ENCODE measurements at regions not wholly inside any gene's neighbourhood (a gene's known extent, or its start where the extent isn't known, plus 50 kb on each side); places are given as distances from the start of the nearest gene placed in this dataset.

DNA sequence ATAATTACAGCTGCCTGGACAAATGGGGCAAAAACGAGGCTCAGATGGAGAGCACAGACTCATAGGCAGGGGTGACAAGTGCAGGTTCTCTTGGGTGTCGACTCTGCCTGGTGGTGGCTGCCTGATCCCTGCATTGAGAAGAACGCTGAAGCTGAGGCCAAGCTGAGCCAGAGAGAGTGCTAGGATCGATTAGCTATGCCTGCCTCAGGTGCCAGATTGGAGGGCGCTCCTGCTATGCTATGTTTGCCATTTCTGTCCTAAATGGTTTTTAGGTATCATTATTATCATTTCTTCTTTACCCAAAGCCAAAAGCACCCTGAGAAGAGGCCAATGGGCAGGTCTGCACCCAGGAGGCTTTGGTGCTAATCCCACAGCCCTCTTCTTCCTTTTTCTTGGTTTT, 53.9 kb upstream of the SLC6A11 start:
- no peak overlapping the region for H3K4me3 ChIP-seq
- TF ChIP-seq FOXP2 (optimal IDR thresholded peaks at IDR 0.05; ENCODE audit: control extremely low read depth, extremely low read length, insufficient read depth) (no peak), POLR2AphosphoS5 (IDR thresholded peaks at IDR 0.05; ENCODE audit: borderline replicate concordance, low read depth, low read length) (no peak), EZH2 (IDR thresholded peaks at IDR 0.05) (no peak)
- DNase-seq (ENCODE audit: low read depth, low spot score) = no peak

DNA sequence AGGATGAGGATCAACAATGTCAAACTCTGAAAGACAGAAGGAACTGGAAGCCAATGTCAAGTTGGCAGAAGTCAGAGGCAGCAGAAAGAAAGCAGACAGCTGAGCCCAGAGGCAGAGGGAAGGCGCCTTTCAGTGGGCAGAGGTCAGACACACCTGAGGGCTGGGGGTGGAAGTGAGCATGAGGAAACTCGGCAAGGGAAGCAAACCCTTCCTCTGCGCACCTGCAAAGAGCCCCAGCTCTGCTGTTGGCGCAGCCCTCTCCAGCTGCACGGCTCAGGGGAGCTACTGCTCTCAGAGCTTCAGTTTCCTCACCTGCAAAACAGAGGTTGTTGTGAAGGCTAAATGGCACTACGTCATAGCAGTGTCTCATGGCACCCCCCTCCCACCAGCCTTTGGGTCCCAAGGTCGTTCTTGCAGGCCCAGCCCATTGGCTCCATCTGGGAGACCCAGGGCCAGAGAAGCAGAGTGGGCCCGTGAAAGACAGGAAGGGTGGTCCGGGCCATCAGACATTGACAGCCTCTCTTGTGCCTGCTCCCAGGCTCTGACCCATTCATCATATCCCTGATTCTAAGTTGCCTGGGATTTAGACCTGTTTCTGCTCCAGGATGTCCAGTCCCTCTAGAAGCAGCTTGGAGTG, 53.3 kb upstream of the SLC6A11 start:
- no peak overlapping the region for H3K9ac ChIP-seq (ENCODE audit: insufficient read length)
- no peak for DNase-seq (ENCODE audit: low read depth, low spot score)
- no peak overlapping the region for H3K4me3 ChIP-seq
- no peaks in the 10 kb centered on the region for H3K9me3 ChIP-seq (ENCODE audit: low read depth, low read length)
- TF ChIP-seq POLR2AphosphoS5 (IDR thresholded peaks at IDR 0.05; ENCODE audit: borderline replicate concordance, low read depth, low read length) (no peak), FOXP2 (optimal IDR thresholded peaks at IDR 0.05; ENCODE audit: control extremely low read depth, extremely low read length, insufficient read depth) (no peak), EZH2 (IDR thresholded peaks at IDR 0.05) (no peak)
- no peaks in the 10 kb centered on the region for H3K36me3 ChIP-seq (ENCODE audit: insufficient read depth, low read length)
- no peak overlapping the region for H3K27ac ChIP-seq

More for the DNA sequence above, 53.9 kb upstream of the SLC6A11 start:
- H3K36me3 ChIP-seq (ENCODE audit: insufficient read depth, low read length) = no peaks in the 10 kb centered on the region
- H3K27ac ChIP-seq = no peak overlapping the region
- no peaks in the 10 kb centered on the region for H3K9me3 ChIP-seq (ENCODE audit: low read depth, low read length)
- H3K9ac ChIP-seq (ENCODE audit: insufficient read length) = no peak overlapping the region

GRCh38 chr3:10763248-10763620, 52.8 kb upstream of the SLC6A11 start:
- TF ChIP-seq POLR2AphosphoS5 (IDR thresholded peaks at IDR 0.05; ENCODE audit: borderline replicate concordance, low read depth, low read length) = no peak
- no peak for TF ChIP-seq EZH2 (IDR thresholded peaks at IDR 0.05)
- no peak for TF ChIP-seq FOXP2 (optimal IDR thresholded peaks at IDR 0.05; ENCODE audit: control extremely low read depth, extremely low read length, insufficient read depth)
- no peak overlapping the region for H3K27ac ChIP-seq
- H3K4me3 ChIP-seq = no peak overlapping the region
- H3K36me3 ChIP-seq (ENCODE audit: insufficient read depth, low read length) = no peaks in the 10 kb centered on the region
- DNase-seq (ENCODE audit: low read depth, low spot score) = no peak
- no peak overlapping the region for H3K9ac ChIP-seq (ENCODE audit: insufficient read length)
- H3K9me3 ChIP-seq (ENCODE audit: low read depth, low read length) = no peaks in the 10 kb centered on the region

DNA sequence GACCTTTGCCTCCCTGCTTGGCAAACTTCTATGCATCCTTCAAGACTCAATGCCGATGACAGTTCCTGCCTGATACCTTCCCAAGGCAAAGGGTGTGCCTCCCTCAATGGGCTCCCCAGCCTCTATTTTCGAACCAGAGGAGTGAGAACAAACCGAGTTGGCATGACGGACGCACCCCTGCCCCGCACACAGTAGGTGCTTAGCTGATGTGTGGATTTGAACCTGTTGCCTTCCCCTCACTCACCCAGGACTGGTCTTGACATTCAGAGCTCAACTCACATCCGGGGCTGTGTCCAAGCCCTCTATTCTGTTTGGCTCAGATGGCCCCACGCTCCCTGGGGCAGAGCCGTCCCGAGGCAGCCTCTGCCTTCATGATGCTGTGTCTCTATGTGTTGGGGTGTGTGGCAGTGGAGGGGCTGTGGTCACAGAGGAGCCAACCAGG, 52.2 kb upstream of the SLC6A11 start:
- TF ChIP-seq FOXP2 (optimal IDR thresholded peaks at IDR 0.05; ENCODE audit: control extremely low read depth, extremely low read length, insufficient read depth) (no peak), POLR2AphosphoS5 (IDR thresholded peaks at IDR 0.05; ENCODE audit: borderline replicate concordance, low read depth, low read length) (no peak), EZH2 (IDR thresholded peaks at IDR 0.05) (no peak)
- Histone ChIP-seq H3K9me3 (ENCODE audit: low read depth, low read length) (no peaks in the 10 kb centered on the region), H3K36me3 (ENCODE audit: insufficient read depth, low read length) (no peaks in the 10 kb centered on the region), H3K27ac (no peak overlapping the region), H3K4me3 (no peak overlapping the region), H3K9ac (ENCODE audit: insufficient read length) (no peak overlapping the region)
- DNase-seq (ENCODE audit: low read depth, low spot score) = no peak

GRCh38 chr3:10764259-10765051, 51.6 kb upstream of the SLC6A11 start:
- no peak for DNase-seq (ENCODE audit: low read depth, low spot score)
- no peaks in the 10 kb centered on the region for H3K36me3 ChIP-seq (ENCODE audit: insufficient read depth, low read length)

DNA sequence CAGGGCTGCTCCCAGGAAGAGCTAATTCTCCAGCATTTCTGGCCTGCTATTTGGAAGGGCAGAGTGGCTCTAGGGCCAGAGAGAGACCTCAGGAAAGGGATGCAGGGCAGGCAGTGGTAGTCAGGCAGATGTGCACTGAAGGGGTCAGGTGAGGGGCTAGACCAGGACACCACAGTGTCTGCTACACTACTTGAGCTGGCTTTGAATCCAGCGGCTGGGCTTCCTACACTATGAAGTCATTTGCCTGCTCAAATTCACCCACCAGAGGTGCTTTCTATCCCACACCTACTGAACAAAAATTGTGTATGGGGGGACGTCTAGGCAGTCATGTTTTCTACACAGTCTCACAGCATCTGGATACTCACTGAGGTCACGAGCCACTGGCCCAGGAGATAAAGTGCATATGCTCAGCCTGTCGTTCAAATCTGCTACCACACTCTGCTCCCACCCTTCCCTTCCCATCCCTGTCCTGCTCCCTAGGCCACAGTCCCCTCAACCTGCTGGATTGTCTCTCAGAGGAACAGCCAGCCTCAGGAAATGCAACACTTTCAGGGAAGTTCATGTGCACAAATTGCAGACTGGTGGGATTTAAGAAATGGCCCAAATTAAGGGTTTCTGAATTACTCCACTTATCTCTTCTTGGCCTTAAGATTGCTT, 49.9 kb upstream of the SLC6A11 start:
- no peak for TF ChIP-seq POLR2AphosphoS5 (IDR thresholded peaks at IDR 0.05; ENCODE audit: borderline replicate concordance, low read depth, low read length)
- no peak for TF ChIP-seq EZH2 (IDR thresholded peaks at IDR 0.05)
- no peak for TF ChIP-seq FOXP2 (optimal IDR thresholded peaks at IDR 0.05; ENCODE audit: control extremely low read depth, extremely low read length, insufficient read depth)
- Histone ChIP-seq H3K9me3 (ENCODE audit: low read depth, low read length) (no peaks in the 10 kb centered on the region), H3K9ac (ENCODE audit: insufficient read length) (no peak overlapping the region), H3K36me3 (ENCODE audit: insufficient read depth, low read length) (no peaks in the 10 kb centered on the region), H3K4me3 (no peak overlapping the region), H3K27ac (no peak overlapping the region)
- DNase-seq (ENCODE audit: low read depth, low spot score) = no peak

More at GRCh38 chr3:10764259-10765051, 51.6 kb upstream of the SLC6A11 start:
- Histone ChIP-seq H3K4me3 (no peak overlapping the region), H3K9ac (ENCODE audit: insufficient read length) (no peak overlapping the region), H3K27ac (no peak overlapping the region), H3K9me3 (ENCODE audit: low read depth, low read length) (no peaks in the 10 kb centered on the region)
- no peak for TF ChIP-seq EZH2 (IDR thresholded peaks at IDR 0.05)
- no peak for TF ChIP-seq POLR2AphosphoS5 (IDR thresholded peaks at IDR 0.05; ENCODE audit: borderline replicate concordance, low read depth, low read length)
- no peak for TF ChIP-seq FOXP2 (optimal IDR thresholded peaks at IDR 0.05; ENCODE audit: control extremely low read depth, extremely low read length, insufficient read depth)
